GM18517 (cell line): ENCODE measurements at regions not wholly inside any gene's neighbourhood (a gene's known extent, or its start where the extent isn't known, plus 50 kb on each side); places are given as distances from the start of the nearest gene placed in this dataset.
"Not testable (repeated sequence)": the region's sequence is repeated elsewhere in the genome, so short reads cannot be mapped to it uniquely, and the experiment has no call there.

ENCODE experiments used
- ATAC-seq: cut with Tn5 transposase; IDR thresholded peaks from one replicate; pipeline ENCODE4 v1.9.1; 2021; ENCODE audit warnings: mild to moderate bottlenecking, moderate library complexity; ENCODE audit not compliant: unreplicated experiment

DNA sequence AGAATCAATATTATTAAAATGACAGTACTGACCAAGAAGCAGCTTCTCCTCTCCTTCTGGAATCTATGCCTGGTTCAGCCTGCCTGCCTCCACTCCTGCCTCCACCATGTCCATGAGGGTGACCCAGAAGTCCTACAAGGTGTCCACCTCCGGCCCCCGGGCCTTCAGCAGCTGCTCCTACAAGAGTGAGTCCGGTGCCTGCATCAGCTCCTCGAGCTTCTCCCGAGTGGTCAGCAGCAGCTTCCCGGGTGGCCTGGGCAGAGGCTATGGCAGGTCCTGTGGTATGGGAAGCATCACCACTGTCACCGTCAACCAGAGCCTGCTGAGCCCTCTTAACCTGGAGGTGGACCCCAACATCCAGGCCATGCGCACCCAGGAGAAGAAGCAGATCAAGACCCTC, 822.4 kb upstream of the NEGR1 start:
- ATAC-seq: no peak

DNA sequence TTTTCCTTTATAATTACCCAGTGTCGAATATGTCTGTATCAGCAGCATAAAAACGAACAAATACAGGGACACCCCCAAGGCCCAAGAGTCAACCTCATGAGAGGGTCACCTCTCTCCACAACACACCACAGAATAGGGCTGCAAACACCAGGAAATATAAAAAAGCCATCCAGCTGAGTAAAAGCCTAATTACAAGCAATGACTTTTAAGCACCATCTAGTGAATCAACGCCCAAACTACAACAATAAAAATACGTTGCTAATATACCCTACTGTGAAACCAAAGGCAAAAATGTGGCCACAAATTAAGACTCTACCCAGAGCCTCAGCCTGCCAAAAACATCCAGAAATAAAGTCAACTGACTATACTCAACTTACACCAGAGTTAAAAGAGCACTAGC, 817.9 kb upstream of the NEGR1 start:
- no peak for ATAC-seq

DNA sequence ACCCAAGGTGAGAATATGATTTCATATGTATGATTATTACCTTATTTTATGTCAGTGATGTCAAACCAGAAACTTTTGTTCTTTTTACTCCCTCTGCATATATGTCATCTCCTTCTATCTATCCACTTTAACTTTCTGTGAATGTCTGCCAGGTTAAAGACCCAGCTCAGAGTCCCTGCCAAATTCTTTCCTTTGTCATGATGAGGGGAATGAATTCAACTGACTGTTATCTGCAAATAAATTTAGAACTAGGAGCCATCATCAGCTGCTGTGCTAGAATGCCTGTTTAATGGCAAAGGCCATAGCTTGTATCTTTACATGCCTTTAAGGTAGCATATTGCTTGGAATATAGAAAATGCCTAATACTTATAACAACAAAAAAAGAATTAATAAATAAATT, 815.6 kb upstream of the NEGR1 start:
- ATAC-seq: no peak

DNA sequence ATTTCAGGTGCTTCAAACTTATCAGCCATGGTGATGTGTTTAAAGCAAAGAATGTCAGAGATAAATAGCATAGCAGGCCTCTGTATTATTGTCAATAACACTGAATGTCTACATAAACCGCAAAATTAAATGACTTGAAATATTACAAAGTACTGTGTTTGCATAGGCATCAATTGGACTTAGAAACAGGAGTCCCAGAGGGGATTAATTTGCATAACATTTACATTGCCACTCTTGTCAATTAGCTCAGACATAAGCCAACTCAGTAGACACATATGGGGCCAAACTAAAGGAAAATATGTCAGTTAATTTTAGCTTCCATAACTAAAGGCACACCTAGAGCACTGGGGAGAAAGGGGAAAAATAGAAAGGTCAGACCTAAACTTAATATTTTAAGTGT, 814.5 kb upstream of the NEGR1 start:
- ATAC-seq: no peak

DNA sequence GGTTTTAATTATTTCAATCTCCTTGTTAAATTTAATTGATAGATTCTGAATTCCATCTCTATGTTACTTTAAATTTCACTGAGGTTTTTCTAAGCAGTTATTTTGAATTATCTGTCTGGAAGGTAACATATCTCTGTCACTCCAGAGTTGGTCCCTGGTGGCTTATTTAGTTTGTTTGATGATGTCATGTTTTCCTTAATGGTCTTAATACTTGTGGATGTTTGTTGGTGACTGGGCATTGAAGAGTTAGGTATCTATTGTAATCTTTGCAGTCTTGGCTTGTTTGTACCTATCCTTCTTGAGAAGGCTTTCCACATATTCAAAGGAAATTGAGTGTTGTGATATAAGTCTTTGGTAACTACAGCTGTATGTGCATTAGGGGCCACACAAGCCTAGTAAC, 810.0 kb upstream of the NEGR1 start:
- no peak for ATAC-seq

DNA sequence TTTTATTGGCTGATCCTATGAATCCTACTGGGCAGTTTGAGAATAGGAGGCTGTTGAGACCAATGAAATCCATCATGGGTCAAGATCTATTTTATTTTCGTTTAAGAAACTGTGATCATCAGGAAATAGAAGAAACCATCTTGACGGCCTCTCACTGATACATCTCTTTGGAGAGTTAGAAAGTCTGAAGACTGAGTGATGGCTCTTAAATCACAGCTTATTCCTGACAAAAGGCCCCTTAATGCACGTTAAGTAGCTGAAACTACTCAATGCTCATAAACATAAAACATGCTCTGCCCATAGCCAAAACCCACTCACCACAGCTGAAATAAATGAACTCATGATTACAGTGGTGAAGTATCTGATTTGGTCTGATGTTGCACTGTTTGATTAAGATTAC, 784.5 kb upstream of the NEGR1 start:
- no peak for ATAC-seq

DNA sequence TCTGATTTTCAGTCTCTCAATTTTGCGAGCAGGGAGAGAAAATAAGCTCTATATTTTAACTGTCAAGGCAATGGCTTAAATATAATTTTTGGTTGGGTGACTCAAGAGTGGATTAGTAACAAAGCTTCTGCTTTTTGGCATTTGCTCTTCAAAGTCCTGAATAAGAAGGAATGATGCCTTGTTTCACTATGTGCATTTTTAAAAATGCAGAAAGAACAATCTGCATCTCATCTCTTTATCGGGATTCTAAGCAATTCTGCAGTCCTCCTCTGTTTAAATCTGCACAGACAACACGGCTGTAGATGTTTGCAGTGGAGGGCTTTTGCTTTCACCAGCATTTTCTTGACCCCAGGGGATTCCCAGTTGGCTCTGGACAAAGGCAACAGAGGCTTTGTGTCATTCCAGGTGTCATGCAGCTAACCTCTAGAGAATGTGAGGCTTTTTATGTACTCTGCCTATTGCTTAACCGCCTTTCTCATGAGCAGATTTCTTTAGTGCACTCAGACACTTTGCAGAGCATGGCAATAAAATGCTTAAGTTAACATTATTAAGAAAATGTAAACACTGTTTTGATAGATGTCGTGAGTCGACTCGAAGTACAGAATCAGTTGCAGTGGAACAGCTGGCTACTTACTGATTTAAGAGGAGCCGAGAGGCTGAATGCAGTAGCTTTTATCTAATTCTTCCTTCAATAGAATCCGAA, 783.2 kb upstream of the NEGR1 start:
- ATAC-seq: no peak

DNA sequence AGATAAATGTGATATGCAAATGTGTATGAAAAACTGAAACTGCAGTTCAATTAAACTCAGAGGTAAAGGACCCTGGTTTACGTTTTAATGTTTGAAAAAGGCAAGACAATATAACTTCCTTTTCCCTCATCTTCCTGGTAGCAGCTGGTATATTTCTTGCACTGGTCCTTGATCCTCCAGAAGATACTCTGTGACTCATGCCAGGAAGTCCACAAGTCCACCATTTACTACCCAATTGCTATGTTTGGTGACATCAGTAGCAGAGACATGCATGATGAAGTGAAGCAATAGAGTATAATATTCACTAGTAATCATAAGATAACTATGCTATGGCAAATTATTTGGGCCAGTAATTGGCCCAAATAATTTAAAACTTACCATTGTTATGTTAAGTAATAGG, 774.5 kb upstream of the NEGR1 start:
- no peak for ATAC-seq

DNA sequence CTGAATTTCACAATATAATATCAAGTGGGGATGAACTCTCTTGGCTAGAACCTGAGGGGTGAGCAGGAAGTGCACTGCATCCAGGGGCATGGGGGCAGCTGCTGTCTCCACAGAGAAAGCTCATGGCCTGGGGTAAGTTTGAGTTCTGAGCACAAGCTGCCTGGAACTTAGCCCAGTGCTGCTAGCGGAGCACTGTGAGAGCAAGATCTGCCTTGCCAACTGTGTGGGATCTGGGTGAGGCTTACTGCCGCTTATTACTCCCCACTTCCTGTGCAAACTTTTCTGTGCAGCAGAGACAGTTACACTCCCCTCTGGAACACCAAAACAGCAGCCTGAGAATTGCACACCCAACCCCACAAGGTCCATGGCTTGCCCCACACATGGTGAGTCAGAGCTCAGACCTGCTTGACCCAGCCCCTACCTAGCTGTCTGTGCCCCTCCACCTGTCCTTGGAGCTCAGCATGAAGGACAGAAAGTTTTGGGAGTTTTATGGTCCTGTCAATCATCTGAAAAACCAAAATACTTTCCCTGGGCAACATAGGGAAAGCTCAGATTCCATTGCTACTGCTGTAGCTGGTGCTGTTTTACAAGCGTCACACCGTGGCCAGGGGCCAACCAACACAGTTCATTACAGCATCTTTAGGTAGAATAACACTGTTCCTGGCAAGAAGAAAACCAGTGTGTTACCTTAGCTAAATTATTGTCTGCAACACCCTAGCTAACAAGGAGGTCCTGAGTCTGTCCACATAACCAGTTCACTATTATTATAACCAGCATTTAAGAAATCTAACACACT, 762.1 kb upstream of the NEGR1 start:
- ATAC-seq: no peak

DNA sequence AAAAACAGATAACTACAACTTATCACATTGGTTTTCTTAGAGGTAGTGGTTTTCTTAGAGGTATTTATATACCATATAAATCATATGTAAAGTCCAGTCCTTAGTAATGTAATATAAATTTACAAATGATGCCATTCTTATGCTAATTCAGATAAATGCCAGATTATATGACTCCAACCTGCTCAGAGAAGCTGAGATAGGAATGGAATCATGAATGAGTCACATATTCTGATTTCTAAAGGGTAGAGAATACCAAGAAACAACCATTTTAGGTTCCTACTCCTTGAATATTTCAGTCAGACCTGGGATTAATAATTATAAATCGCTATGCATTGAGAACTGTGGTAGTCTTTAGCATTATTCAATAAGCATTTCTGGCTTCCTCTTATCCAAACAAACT, 760.1 kb upstream of the NEGR1 start:
- ATAC-seq: no peak

DNA sequence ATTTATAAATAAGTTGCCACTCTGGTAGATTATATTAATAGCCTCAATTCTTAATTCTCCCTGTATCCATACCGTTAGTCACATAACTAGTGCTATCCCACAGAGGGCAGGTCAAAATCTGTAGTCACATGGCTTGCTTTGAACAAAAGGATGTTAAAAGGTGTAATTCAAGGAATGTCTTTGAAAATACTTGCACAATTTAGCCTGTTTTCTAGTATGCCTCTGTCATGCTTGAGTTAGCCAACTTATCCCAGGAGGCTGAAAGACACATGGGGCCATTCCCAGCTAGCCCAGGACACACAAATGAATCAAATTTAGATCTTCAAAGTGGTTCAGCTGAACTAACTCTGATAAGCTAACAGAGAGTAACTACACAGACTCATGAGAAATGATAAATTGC, 758.5 kb upstream of the NEGR1 start:
- no peak for ATAC-seq

DNA sequence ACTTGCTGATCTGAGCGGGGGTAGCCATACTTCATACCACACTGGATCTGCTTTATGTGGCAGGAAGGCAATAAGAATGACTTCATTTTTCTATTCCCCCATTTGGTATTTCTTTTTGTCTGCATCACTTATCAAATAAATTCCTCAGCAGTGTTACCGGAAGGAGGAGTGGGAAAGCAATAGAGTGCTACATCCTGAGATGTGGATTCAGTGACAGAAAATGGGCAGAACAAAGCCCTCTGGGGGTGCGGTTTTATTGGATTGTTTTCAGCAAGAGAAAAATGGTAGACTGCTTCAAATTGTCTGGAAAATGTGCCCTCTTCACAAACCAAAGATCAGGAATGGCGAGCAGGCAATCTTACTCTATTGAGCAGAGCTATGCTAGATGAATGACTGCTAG, 751.9 kb upstream of the NEGR1 start:
- ATAC-seq: no peak

DNA sequence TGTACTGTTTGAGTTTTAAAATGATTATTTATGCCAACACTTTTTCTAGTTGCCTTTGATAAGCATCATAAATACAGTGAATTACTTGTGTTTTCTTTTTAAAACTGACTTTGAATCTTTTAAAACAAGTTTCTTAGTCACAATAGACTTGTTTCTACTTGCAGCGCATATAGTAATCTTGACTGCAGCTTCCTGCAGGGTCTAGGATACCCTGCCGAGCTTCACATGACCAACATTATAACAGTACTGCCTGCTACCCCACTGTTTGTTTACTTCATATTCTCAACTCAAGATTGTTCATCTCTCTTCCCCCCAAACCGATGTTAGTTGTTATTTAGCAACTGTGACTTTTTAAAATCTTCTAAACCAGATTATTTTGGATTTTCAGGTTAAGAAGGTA, 751.3 kb upstream of the NEGR1 start:
- no peak for ATAC-seq

DNA sequence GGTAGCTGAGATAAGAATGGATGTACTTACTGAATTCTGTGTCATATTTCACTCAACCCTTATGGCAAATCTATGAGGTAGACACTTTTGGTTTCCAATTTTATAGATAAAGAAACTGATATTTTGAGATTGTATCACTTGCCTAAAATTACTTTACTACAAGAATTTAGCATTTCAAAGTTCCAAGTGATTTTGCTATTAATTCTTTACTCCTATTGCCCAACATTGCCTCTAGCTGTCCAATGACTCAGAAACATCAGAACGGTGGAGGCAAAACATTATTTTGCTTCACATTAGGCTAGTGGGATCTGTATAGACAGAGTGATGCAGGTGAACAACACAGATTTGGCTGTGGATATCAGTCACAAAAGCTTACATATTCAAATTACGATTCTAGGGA, 747.2 kb upstream of the NEGR1 start:
- no peak for ATAC-seq

DNA sequence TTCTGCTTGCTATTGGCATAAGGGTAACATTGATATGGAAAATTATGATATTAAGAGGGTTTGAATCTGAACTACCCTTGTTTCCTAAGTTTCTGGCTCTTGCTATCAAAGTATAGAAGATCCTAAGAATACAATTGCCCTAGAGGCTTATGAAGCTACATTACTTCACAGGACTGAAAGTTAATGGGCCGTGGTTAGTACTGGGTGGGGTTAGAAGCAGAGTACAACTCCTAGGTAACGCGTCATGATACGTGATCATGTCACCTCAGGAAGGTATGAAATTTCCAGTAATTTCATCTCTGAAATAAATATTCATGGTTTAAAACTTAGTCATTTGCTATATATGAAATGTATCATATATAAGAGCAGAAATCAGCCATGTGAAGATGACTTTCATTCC, 743.8 kb upstream of the NEGR1 start:
- no peak for ATAC-seq

DNA sequence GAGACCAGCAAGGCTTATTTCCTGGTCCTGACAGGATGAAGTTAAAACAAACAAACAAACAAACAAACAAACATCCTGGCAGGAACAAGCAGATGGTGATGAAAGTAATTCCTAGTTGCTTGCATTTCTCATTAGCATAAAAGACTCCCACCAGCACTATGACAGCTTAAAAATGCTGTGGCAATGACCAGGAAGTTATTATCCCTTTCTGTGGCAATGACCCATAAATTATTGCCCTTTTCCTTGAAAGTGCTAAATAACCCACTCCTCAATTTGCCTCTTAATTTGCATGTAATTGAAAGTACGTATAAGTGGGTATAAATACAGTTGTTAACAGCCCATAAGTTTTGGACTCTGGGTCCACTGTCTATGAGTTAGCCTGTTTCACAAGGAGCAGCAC, 727.6 kb upstream of the NEGR1 start:
- no peak for ATAC-seq

DNA sequence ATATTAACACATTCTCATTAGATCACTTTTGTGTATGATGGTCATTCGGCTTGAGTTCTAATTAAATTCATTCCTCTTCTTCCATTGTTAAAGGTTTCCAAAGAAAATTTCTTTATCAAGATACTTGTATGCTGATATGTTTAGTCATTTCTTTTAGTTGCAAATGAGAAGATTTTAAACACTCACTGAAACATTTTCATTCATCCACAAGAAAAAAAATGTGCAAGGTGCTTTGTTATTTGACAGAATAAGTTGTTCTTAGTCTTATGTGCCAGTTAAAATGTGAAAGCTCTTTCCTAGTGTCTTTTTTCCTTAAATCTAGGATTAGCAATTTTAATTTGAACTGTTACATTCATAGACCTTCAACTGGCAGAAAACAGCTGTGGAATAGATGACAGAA, 727.0 kb upstream of the NEGR1 start:
- ATAC-seq: no peak

DNA sequence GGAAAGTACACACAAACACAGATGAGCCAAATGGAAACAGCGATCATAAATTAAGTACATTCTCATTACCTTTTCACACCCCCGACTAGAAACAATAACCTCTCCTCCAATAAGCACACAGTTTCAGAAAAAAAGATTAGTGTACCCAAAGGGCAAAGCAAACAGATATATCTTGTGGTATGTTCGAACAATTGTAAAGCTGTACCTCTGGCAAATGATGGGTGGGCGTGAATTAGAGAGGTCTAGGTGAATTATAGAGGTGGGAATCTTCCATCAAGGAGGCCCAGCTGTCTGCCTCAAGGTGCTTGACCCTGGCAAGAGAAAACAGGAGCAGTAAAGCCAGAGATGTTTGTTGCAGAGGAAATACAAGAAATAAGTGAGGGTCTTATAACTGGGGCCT, 715.3 kb upstream of the NEGR1 start:
- no peak for ATAC-seq

DNA sequence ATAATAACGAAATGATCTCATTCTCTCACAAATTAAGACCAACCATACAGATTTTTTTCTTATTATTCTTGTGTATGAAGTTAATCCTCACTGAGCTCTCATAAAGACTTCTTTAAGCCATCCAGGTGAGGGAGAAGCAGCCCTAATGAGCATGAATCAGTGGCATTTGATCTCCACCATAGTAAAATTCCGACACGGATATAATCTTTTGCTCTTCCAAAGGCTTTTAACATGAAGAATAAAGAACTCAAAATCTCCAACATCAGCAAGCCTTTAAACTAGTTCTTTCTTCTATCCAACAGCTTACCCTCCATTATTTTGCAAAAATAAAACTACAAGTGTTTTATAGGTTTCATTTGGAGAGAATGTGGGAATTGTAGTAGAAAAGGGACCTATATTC, 714.7 kb upstream of the NEGR1 start:
- no peak for ATAC-seq

DNA sequence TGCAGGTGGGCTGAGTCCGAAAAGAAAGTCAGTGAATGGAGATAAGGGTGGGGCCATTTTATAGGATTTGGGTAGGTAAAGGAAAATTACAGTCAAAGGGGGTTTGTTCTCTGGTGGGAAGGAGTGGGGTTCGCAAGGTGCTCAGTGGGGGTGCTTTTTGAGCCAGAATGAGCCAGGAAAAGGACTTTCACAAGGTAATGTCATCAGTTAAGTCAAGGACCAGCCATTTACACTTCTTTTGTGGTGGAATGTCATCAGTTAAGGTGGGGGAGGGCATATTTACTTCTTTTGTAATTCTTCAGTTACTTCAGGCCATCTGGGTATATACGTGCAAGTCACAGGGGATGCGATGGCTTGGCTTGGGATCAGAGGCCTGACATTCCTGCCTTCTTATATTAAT, 705.5 kb upstream of the NEGR1 start:
- ATAC-seq: not testable (repeated sequence)

DNA sequence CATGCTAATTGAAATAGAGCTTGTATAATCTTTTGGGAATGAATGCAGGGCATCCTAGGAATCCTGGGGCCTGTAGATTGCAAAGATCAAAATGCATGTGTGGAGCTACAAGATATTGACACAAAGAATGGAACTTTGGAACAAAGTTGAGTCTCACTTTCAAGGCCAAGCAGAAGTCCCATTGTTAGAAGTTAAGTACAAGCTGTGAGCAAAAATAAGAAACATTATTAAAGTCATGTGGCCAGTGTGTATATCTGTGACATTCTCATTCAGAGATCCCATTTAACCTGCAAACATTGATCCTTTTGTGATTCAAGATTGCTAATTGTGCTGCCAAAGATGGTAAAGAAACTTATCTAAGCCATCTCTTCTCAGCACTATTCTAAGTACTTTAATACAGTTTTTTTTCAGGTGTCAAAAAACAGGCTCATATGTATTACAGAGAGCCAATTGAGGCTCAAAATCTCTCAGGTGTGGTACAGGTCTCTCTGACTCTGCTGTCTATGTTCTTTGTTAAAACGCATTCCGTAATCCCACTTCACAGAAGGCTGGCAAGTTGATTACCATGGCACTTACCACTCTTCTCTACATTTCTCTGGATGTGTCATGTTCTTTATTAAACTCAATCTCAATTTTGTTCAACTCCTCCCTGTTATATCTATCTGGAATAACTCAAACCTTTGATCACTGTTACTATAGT, 704.4 kb upstream of the NEGR1 start:
- ATAC-seq: no peak

DNA sequence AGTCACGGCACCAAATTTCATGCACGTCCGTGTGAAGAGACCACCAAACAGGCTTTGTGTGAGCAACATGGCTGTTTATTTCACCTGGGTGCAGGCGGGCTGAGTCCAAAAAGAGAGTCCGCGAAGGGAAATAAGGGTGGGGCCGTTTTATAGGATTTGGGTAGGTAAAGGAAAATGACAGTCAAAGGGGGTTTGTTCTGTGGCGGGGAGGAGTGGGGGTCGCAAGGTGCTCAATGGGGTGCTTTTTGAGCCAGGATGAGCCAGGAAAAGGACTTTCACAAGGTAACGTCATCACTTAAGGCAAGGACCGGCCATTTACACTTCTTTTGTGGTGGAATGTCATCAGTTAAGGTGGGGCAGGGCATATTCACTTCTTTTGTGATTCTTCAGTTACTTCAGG, 702.7 kb upstream of the NEGR1 start:
- ATAC-seq: not testable (repeated sequence)
